ENCODE measurements at regions not wholly inside any gene's neighbourhood (a gene's known extent, or its start where the extent isn't known, plus 50 kb on each side); places are given as distances from the start of the nearest gene placed in this dataset.
"Not testable (repeated sequence)": the region's sequence is repeated elsewhere in the genome, so short reads cannot be mapped to it uniquely, and the experiment has no call there.

DNA sequence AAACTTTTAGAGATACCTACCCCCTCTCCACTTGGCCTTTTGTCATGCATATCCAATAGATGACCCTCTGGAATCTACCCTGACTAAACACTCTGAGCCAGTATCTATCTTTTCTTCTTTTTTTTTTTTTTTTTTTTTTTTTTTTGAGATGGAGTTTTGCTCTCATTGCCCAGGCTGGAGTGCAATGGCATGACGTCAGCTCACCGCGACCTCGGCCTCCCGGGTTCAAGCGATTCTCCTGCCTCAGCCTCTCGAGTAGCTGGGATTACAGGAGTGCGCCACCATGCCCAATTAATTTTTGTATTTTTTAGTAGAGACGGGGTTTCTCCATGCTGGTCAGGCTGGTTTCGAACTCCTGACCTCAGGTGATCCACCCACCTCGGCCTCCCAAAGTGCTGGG is 50.8 kb upstream of the GRIN2B start:
- not testable (repeated sequence) for DNase-seq

DNA sequence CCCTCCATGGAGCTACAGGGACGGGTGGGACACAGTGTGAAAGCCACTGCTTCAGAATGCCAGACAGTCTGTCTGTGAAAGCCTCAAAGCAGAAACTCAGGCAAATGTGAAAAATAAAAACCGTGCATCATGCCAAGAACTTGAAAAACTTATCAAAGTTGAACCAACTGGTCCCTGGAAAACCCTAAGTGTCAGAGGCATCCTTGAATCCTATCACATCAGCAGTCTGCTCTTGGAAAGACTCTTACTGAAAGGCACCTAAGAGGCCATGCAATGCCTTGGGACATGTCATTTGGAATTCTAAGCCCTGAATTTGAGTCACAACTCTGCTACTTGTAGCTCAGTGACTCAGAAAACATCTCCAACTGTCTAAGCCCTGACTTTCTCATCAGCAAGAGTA is 62.4 kb upstream of the GRIN2B start:
- no peak for DNase-seq

DNA sequence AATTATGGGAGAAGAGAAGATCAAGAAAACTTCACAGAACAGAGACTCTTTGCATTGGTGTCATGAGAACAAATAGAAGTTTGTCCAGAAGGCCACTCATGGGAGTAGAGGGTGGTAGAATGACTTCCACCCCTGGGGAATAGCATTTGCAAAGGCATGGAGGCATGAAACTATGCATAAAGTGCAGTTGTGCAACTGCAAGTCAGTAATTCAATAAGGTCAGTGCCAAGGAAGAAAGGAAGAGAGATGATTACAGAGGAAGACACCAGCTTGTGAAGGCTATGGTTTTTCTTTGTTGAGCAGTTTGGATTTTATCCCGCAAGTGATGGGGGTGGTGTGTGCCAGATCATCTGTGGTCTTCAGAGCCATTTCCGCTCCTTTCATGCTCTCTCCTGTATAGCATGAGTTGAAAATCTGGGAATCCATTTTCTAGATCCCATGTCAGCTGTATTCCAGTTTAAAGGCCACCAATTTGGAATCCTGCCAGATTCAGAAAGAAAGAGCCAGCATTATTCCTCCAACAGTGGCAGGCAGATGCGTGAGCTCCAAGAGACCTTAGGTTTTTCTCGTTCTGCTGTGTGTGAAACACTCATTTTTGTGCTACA is 67.6 kb upstream of the GRIN2B start:
- DNase-seq, result no peak

DNA sequence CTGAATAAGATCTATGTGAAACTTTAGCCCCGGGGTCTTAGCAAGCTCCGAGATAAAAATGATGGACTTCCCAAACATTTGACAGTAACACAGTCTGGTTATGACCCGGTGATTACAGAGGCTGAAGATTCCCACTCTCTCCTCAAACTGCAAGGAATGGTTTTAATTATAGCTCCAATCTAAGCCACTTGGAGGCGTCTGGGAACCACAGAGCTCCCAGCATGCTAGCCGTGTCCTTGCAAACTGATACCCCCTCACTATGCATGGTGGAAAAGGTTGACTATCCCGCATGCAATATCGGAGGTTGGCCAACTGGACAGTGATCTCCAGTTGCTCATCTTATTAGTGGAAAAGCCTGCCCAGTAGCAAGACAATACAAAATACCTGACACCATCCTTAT is 76.5 kb upstream of the GRIN2B start:
- DNase-seq, result no peak

DNA sequence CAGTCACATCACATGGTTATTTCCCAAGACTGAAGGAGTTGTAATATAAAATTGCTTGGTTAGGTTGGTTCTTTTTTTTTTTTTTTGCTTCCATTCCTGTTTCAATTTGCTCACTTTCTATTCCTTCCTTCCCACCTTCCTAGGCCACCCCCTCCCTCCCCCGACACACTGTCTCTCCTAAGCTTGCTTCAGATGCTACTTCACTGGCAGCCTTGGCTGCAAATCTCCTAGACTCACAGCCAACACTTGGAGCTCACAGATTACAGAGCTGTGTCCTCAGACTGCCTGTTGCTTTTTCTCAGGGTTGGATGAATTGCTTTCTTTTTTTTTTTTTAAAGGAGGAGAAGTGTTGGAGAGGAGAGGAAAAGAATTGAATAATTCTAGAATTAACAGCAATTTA is 77.3 kb upstream of the GRIN2B start:
- DNase-seq, result no peak

DNA sequence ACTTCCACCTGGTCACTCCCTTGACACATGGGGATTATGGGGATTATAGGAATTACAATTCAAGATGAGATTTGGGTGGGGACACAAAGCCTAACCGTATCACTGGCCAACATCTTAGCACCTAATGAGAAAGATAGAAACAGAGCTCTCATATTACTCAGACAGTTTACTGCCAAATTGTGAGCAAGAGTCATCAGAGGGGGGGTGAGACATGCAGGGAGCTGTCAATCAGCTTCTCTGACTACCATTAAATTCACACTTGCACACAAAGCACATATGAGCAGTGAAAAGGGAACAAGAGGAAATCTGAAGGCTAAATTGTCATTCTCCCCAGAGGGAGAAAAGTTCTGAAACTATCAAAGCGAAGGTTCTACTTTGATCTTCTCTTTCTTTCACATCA is 78.1 kb upstream of the GRIN2B start:
- no peak for DNase-seq

DNA sequence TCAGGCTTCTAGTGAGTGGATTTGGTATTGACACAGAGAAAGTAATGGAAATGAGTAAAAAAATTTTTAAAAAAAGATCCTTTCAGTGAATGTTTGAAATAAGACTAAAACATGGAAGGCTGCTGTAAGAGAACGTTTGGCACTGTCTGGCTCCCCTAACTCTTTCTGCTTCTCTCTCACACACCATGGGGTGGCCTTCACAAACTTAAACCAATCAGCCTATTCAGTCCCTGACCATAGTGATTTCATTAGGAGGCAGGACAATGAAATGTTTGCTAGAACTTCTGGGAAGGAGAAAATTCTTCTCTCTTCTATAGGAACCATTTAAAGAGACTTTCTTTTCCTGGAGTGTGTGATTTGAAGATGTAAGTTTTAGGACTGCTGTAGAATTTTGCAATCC is 84.2 kb upstream of the GRIN2B start:
- DNase-seq, result no peak

DNA sequence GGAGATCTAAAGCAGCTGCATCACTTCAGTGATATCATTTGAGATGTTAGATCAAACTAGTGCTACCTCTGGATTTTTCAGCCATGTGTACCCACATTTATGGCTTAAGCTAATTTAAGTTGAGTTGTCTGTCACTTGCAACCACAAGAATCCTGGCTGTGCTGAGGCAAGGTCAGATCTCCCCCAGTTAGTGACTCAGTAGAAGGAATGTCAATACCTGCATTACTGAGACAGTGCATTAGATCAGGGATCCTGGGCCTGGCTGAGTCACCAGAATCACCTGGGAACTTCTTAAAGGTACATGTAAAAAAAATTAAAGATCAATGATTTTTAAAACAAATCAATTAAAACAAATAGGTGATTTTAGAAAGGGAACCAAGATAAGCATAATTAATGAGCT is 84.6 kb upstream of the GRIN2B start:
- no peak for DNase-seq

DNA sequence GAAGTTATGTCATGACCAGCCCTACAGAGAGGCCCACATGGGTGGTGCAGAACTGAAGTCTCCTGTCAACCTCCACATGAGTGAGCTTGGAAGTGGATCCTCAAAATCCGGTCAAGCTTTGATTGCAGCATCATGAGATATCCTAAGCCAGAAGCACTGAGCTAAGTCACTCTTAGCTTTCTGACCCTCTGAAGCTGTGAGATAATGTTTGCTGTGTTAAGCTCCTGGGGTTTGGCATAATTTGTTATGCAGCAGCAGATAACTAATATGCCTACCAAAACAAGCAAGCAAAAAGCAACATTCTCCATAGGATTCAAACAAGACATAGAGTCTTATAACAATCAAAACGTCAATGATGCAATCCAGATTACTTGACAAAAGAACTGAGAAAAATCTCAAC is 87.6 kb upstream of the GRIN2B start:
- no peak for DNase-seq

DNA sequence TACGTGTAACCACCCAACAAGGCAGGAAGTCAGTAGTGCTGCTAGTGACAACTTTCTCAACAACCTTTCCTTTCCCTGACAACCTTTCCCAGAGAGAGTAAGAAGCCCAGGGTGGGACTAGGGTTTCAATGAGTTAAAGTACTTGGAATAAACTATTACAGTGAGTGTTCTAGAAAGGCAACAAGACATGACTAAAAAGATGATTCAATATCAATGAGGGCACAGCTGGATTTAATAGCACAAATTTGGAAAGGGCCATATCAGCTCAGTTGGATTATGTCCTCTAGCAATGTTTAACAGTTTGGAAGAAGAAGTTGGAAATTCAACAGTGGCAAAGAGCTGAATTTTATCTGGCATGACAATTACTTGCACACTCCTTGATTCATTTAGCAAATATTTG is 90.4 kb upstream of the GRIN2B start:
- no peak for DNase-seq

DNA sequence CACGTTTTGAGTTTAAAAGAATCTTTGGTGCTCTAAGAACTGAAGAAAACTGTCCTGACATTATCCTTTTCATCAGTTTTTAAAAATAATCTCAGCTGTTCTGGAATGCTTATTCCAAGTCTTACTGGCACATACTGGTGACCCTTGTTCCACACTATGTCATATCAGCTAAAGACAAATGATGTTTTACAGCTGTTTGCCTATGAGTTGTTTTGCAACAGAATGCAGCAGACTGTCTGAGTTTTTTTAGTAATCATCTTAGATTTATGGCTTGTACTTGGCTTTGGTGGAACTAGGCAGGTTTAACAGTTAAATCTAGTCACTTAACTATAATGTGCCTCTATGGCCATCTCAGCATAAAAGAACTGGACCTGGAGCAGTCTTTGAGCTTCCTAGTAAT is 91.6 kb upstream of the GRIN2B start:
- no peak for DNase-seq

DNA sequence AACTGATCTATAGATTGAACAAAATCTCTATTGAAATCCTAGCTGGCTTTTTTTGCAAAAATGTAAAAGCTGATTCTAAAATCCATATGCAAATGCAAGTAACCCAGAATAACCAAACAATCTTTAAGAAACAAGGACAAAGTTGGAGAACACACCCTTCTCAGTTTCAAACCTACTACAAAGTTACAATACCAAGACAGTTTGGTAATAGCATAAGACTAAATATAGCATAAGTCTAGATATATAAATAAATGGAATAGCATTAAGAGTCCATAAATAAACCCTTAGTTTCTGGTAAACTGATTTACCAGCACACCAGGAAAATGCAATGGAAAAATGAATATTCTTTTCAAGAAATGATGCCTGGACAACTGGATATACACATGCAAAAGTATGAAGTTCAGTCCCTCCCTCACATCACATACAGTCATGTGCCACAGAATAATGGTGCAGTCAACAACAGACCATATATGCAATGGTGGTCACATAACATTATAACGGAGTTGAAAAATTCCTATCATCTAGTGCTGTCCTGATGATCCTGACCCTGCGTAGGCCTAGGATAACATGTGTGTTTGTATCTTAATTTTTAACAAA is 94.5 kb upstream of the GRIN2B start:
- DNase-seq, result no peak

DNA sequence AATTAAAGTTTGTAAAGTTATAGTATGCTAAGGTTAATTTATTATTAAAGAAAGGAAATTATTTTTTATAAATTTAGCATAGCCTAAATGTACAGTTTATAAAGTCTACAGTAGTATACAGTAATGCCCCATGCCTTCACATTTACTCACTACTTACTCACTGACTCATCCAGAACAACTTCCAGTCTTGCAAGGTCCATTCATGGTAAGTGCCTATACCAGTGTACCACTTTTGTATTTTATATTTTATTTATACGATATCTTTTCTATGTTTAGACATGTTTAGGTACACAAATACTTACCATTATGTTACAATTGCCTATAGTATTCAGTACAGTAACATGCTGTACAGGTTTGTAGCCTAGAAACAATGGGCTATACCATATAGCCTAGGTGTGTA is 95.1 kb upstream of the GRIN2B start:
- no peak for DNase-seq

DNA sequence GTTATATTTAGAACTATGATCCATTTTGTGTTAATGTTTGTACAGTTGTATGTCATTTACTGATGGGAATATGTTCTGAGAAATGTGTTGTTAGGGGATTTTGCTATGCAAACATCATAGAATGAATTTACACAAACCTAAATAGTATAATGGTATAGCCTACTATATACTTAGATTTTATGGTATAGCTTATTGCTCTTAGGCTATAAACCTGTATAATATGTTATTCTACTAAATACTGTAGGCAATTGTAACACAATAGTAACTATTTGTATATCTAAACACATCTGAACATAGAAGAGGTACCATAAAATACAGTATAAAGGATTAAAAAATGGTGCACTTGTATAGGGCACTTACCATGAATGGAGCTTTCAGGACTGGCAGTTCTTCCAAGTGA is 105.4 kb upstream of the GRIN2B start:
- DNase-seq, result no peak

DNA sequence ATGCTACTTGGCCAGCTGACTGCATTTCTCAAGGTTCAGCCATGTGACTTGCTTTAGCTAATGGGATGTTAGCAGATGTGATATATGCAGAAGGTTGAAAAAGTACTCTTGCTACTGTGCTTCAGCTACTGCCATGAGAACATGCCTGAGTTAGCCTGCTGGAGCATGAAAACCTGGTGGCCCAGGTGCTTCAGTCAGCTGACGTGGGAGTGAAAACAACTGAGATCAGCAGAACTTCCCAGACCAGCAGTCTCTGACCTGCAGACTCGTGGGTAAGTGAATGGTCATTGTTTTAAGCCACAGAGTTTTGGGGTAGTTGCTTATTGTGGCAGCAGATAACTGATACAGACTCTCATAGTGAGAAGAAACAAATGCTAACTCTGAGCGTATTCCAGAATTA is 118.6 kb upstream of the GRIN2B start:
- no peak for DNase-seq

DNA sequence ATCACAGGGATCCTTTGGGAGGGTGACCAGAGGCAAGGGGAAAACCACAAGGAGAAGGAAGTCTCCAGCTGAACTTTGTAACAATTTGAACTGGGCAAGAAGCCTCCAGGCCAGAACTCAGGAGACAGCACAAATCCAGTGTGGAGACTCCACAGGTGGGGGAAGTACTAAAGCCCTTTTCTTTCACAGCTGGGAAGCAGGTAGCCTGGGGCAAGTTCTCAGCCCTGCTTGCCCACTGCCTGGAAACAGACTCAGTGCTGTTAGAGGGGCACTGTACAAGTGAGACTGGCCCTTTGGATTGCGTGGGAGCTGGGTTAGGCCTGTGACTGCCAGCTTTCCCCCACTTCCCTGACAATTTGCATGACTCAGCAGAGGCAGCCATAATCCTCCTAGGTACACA is 120.2 kb upstream of the GRIN2B start:
- not testable (repeated sequence) for DNase-seq

DNA sequence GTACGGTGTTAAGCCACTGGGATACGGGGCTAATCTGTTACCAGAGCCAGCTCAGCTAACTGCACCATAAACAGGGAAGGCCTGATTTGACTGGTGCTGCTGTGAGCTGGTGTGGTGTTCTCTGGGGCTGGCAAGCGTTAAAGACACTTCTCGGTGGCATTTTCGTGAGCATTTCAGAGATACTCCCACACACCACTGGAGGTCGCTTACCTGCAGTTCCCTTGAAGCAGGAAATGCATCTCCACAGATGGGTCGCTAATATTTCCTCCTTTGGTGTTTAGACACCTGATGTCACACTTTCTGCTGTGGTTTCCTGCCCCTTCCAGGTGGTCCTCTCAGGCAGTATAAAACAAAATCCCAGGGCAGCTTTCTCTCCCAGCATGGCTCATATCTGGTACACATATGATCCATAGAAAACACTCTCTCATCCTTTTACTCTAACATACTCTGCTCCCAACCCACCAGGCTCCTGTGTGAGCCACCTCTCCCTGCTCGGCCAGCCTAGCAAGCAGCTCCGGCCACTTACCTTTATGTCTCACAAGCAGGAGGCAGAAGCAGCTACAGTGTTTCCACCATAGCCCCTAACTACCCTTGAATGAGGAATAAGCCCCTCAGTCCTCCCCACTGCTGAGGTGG is 129.9 kb upstream of the GRIN2B start:
- no peak for DNase-seq

DNA sequence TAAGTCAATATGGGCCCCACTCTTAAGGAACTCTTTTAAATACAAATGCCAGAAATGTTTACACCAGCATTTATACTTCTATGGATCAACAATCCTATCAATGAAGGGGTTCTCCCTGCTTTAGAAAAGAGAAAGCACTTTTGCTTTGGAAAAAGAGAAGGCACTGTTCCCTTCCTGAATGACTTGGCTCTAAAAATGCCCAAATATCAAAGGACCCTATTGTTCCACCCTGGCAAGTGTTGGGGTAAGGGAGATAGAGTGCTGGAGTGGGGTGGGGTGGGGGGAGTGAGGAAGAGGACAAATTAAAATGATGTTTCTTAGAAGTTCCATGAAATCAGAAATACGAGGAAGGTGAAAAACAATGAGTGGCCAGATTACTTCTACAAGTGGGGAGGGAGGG is 131.6 kb upstream of the GRIN2B start:
- no peak for DNase-seq

DNA sequence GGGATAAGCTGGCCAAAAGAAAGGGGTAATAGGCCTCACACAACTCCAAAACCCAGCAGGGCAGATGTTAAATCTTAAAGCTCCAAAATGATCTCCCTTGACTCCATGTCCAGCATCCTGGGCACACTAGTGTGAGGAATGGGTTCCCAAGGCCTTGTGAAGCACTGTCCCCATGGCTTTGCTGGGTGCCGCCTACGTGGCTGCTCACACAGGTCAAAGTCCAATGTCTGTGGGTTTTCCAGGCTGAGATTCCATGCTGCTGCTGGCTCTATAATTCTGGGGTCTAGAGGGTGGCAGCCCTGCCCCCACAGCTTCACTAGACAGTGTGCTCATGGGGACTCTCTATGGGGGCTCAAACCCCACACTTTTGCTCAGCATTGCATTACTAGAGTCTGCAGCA is 145.3 kb upstream of the GRIN2B start:
- no peak for DNase-seq

DNA sequence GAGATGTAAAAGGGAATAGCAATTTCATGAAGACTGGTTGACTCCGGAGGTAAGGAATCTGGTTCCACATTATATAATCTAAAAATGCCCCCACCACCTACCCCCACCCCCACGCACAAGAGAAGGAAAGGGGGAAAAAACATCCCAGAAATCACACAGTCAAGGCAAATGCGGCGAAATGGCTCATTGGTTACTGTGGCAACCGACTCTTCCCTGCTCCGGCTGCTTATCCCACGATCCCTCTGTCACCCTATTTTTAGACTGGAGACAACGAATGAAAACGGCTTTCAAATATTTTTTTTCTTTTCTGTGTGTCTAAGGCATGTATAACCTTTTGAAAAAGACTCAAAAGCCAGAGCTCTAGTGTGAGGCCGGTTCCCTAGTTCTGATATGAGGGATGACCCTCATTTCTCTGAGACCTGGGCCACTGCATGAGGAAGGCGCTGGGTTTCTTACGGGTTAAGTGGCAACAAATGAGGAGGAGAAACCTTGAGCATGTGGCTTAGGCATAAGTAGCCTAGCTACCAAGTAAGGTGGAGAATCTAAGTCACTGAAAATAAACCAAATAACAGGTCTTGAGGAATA is 148.3 kb upstream of the GRIN2B start:
- no peak for DNase-seq

DNA sequence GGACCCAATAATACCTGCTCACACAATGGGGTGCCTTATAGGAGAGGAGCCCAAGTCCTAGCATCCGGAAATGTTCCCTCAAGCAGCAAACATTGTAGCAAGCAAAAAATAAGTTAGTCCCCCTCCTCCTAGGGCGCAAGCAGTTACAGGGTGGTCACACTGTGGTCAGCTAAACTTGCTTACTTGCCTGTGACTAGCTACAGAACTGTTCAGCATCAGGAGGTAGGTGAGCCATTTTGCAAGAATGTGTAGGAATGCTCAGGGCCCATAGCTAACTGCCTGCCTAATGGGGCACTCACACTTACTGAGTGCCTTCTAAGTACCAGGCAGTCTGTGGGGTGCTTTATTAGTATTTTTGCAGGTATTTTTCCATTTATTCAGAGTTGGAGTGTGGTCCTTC is 154.6 kb upstream of the GRIN2B start:
- no peak for DNase-seq

DNA sequence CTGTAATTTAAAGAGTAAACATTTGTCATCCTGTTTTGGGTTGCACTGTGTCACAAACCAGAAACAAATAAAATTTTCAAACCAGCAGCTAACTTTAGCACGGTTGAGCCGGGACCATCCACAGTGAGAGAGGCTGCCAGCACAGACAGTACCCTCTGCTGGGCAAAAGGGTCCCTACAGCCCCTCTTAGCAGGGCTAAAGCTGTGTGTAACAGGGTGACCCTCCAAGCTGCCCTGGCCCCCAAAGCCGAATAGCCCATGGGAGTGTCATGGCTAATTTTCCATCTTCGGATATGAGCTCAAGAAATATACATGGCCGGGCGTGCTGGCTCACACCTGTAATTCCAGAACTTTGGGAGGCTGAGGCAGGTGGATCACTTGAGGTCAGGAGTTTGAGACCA is 157.1 kb upstream of the GRIN2B start:
- no peak for DNase-seq

DNA sequence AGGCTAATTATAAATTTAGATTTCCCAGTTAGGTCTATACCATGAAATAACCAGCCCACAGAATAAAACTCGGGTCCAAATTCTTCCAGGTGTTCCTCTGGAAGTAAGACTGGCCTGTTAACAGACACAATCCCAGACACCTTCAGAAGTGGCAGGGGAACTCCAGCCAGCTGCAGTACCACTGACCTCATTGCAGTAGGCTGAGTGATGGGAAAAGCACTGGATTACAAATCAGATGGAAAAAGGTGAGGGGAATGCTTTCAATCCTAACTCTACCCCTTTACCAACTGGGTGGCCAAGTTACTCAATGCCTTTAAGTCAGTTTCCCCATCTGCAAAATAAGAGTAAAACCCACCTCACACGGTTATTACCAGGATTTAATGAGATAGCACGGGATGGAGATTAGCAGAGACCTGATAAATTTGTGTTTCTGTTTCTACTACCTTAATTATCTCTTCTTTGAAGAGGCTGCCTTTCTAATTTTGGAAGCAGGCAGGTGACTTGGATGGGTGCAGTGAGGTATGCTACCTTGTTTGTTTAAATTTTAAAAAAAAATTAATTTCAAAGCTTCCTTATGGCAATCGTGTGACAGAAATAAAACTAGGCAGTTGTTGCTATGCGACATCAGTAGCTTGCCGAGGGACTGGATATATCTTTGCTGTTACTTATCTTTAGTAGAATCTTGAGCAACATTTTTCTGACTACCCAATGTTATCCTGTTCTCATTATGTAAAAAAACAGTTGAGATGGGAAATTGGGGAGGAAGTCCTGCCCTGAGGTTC is 167.3 kb upstream of the GRIN2B start:
- DNase-seq, result no peak

DNA sequence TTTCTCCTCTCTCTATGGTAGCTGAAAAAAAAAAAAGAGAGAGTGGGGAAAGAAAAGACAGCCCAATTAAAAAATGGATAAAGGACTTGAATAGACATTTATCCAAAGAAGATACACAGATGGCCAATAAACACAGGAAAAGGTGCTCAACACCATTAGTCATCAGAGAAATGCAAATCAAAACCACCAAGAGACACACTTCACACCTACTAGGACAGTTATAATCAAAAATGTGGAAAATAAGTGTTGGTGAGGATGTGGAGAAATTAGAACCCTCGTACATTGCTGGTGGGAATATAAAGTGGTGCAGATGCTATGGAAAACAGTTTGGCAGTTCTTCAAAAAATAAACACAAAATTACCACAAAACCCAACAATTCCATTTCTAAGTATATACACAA is 172.4 kb upstream of the GRIN2B start:
- DNase-seq, result no peak
